ENCODE measurements at regions not wholly inside any gene's neighbourhood (a gene's known extent, or its start where the extent isn't known, plus 50 kb on each side); places are given as distances from the start of the nearest gene placed in this dataset.

GRCh38 chr1:29845910-29846309, 609.6 kb downstream of the PTPRU start:
- DNase-seq (ENCODE audit: low read depth, low spot score) = no peak

GRCh38 chr1:29842130-29842529, 605.8 kb downstream of the PTPRU start:
- DNase-seq (ENCODE audit: low read depth, low spot score) = no peak

GRCh38 chr1:29839726-29840125, 603.4 kb downstream of the PTPRU start:
- no peak for DNase-seq (ENCODE audit: low read depth, low spot score)

- DNase-seq (ENCODE audit: low read depth, low spot score) = no peak
These were observed 602.5 kb downstream of the PTPRU start for GRCh38 chr1:29838738-29839320.

GRCh38 chr1:29836651-29837646, 600.6 kb downstream of the PTPRU start:
- no peak for DNase-seq (ENCODE audit: low read depth, low spot score)

- DNase-seq (ENCODE audit: low read depth, low spot score) = no peak
These were observed 599.6 kb downstream of the PTPRU start for GRCh38 chr1:29835874-29836273.

- no peak for DNase-seq (ENCODE audit: low read depth, low spot score)
These were observed 599.1 kb downstream of the PTPRU start for GRCh38 chr1:29835406-29835805.

GRCh38 chr1:29833581-29833980, 597.3 kb downstream of the PTPRU start:
- DNase-seq (ENCODE audit: low read depth, low spot score) = no peak

GRCh38 chr1:29832936-29833335, 596.6 kb downstream of the PTPRU start:
- no peak for DNase-seq (ENCODE audit: low read depth, low spot score)

- DNase-seq (ENCODE audit: low read depth, low spot score) = no peak
These were observed 596.1 kb downstream of the PTPRU start for GRCh38 chr1:29832471-29832870.

GRCh38 chr1:29831500-29832117, 595.3 kb downstream of the PTPRU start:
- no peak for DNase-seq (ENCODE audit: low read depth, low spot score)

- DNase-seq (ENCODE audit: low read depth, low spot score) = no peak
These were observed 594.6 kb downstream of the PTPRU start for GRCh38 chr1:29830916-29831315.

GRCh38 chr1:29830383-29830782, 594.1 kb downstream of the PTPRU start:
- no peak for DNase-seq (ENCODE audit: low read depth, low spot score)

GRCh38 chr1:29829448-29830344, 593.4 kb downstream of the PTPRU start:
- DNase-seq (ENCODE audit: low read depth, low spot score) = no peak

GRCh38 chr1:29828526-29829447, 592.5 kb downstream of the PTPRU start:
- no peak for DNase-seq (ENCODE audit: low read depth, low spot score)

- DNase-seq (ENCODE audit: low read depth, low spot score) = no peak
These were observed 591.6 kb downstream of the PTPRU start for GRCh38 chr1:29827801-29828525.

- no peak for DNase-seq (ENCODE audit: low read depth, low spot score)
These were observed 591.0 kb downstream of the PTPRU start for GRCh38 chr1:29827237-29827750.

- no peak for DNase-seq (ENCODE audit: low read depth, low spot score)
These were observed 590.3 kb downstream of the PTPRU start for GRCh38 chr1:29826646-29827045.

- no peak for DNase-seq (ENCODE audit: low read depth, low spot score)
These were observed 589.7 kb downstream of the PTPRU start for GRCh38 chr1:29825941-29826415.

Measured in astrocyte of the hippocampus (primary cell).